Head of caudate nucleus (tissue), 42 donors: ENCODE measurements at regions not wholly inside any gene's neighbourhood (a gene's known extent, or its start where the extent isn't known, plus 50 kb on each side); places are given as distances from the start of the nearest gene placed in this dataset.

Experiments
- DNase-seq, 42 donors: peaks; one replicate each; pipeline versions ENCODE4 v3.0.0 to v3.0.0-alpha.2; 2020 to 2021; ENCODE audit warnings: mixed read lengths in 7 of 42
- intact Hi-C: fragments of 100-400 bp; cut with DNase I; formaldehyde crosslinking; loops from one replicate; pipeline ENCODE4 v1.15.0; 2022

- intact Hi-C loops = no loop called here
- DNase-seq = no peak
Measured at GRCh38 chr4:3363411-3364141, 70.8 kb downstream of the RGS12 start.

- DNase-seq = no peak
- intact Hi-C loops = no loop called here
Measured at GRCh38 chr4:3364199-3364598, 71.4 kb downstream of the RGS12 start.

- intact Hi-C loops = no loop called here
- peak in 1 of 42 donors; percentile 25 for DNase-seq
Measured at GRCh38 chr4:3364634-3365314, 72.0 kb downstream of the RGS12 start.

GRCh38 chr4:3365326-3365725 lies 72.5 kb downstream of the RGS12 start:
- intact Hi-C loops = no loop called here
- peak in 1 of 42 donors; percentile 31 for DNase-seq

GRCh38 chr4:3365871-3366842 lies 73.3 kb downstream of the RGS12 start:
- intact Hi-C loops = no loop called here
- peak in 2 of 42 donors; percentile 6 to 27 for DNase-seq

GRCh38 chr4:3366893-3367775 lies 74.3 kb downstream of the RGS12 start:
- DNase-seq = peak in 4 of 42 donors; percentile 6 to 34 (median 21)
- intact Hi-C loops = no loop called here

- peak in 1 of 42 donors; percentile 16 for DNase-seq
Measured at GRCh38 chr4:3367866-3368265, 73.9 kb upstream of the HGFAC start.

GRCh38 chr4:3368334-3368733 lies 73.4 kb upstream of the HGFAC start:
- intact Hi-C loops = no loop called here
- DNase-seq = peak in 1 of 42 donors; percentile 39

More at GRCh38 chr4:3367866-3368265, 73.9 kb upstream of the HGFAC start:
- intact Hi-C loops = no loop called here

- DNase-seq = peak in 11 of 42 donors; percentile 30 to 69 (median 44)
Measured at GRCh38 chr4:3368841-3369760, 72.7 kb upstream of the HGFAC start.

GRCh38 chr4:3369781-3370674 lies 71.7 kb upstream of the HGFAC start:
- intact Hi-C loops = no loop called here
- peak in 29 of 42 donors; percentile 41 to 84 (median 64) for DNase-seq

More at GRCh38 chr4:3368841-3369760, 72.7 kb upstream of the HGFAC start:
- intact Hi-C loops = no loop called here

GRCh38 chr4:3371033-3372001 lies 70.5 kb upstream of the HGFAC start:
- intact Hi-C loops = no loop called here
- DNase-seq = peak in 16 of 42 donors; percentile 35 to 78 (median 54)

GRCh38 chr4:3372264-3372932 lies 69.4 kb upstream of the HGFAC start:
- intact Hi-C loops = no loop called here
- DNase-seq = peak in 4 of 42 donors; percentile 6 to 38 (median 22)

GRCh38 chr4:3372933-3373465 lies 68.8 kb upstream of the HGFAC start:
- intact Hi-C loops = no loop called here
- peak in 38 of 42 donors; percentile 38 to 82 (median 62) for DNase-seq

- DNase-seq = peak in 6 of 42 donors; percentile 1 to 37 (median 13)
- intact Hi-C loops = no loop called here
Measured at GRCh38 chr4:3373468-3373867, 68.3 kb upstream of the HGFAC start.
